GM18520 (cell line): ENCODE measurements at regions not wholly inside any gene's neighbourhood (a gene's known extent, or its start where the extent isn't known, plus 50 kb on each side); places are given as distances from the start of the nearest gene placed in this dataset.

Experiments
- ATAC-seq: cut with Tn5 transposase; IDR thresholded peaks from one replicate; pipeline ENCODE4 v1.9.1; 2021; ENCODE audit not compliant: unreplicated experiment

DNA sequence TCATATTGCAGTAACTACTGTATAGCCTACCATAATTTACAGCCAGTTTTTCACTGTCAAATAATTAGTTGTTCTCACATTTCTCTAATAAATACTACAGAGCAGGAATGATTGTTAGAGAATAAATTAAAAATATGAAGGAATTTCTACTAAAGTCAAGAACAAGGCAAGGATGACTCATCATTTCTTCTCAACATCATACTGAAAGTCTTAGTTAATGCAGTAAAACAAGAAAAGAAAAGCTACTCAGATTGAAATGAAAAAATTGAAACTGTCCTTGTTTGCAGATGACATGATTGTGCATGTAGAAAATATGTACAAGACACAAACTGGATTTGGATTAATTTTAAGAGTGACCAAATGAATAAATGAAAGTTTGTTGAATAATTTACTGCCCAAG lies 608.2 kb downstream of the NSUN3 start:
- no peak for ATAC-seq

GRCh38 chr3:94673876-94674275 lies 611.0 kb downstream of the NSUN3 start:
- ATAC-seq, result no peak

DNA sequence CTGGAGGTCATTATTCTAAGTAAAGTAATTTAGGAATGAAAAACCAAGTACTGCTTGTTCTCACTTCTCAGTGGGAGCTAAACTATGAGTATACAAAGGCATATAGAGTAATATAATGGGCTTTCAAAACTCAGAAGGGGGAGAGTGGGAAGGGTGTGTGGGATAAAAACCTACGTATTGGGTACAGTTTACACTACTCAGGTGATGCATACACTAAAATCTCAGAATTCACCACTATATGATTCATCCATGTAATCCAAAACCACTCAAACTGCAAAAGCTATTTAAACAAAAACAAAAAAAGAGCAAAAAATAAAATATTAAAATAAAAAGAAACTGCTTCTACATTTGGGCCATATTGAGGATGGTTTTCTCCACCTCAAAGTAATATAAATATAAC lies 623.3 kb downstream of the NSUN3 start:
- ATAC-seq, result no peak

- no peak for ATAC-seq
These were observed 631.3 kb downstream of the NSUN3 start for GRCh38 chr3:94693997-94694640.

DNA sequence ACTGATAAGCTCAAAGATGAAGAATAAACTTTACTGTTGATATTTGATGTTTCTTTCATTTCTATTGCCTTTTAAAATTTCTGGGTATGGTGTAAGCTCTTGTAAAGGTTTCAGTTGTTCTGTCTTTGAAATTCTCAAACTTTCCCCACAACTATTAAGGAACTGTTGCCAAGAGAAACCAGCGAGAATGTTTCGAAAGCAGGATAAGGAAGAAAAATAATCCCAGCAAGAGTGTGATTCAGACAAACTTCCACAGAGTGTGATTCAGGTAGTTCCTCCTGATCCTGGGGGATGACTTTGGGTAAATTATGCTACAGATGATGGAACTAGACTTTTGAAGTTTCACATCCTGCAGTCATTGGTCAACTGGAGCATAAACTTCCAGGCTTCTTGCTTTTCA lies 632.0 kb downstream of the NSUN3 start:
- ATAC-seq, result no peak

- ATAC-seq, result no peak
These were observed 641.6 kb downstream of the NSUN3 start for GRCh38 chr3:94704467-94704866.

DNA sequence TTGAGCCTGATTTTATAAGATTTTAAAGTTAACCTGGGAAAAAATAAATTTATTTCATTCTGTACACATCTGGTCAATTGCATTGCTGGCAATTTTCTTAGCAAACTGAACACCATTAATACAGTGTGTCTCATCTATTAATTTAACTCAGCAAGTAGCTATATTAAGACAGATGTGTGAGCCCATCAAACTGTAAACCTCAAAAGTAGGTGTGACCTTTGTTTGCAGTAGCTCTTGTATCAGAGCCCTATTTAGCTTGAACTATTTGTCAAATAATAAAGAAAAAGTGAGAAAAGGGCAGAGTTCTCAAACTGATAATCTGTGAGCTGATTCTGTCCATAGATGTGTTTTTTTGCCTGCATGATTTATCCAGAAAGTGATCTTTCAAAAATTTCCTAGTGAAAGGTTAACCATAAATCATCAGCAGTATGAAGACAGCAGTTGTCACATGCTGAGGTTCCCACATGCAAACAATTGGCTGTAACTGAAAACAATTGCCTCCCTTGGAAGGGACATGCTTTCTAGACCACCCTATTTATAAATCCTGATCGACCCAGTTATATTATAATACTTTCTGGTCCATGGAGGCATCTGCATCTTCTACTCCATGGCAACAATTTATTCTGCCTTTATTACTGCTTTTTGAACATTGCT lies 646.5 kb downstream of the NSUN3 start:
- no peak for ATAC-seq

- ATAC-seq, result no peak
These were observed 651.3 kb downstream of the NSUN3 start for GRCh38 chr3:94714194-94714593.

GRCh38 chr3:94716326-94717018 lies 653.6 kb downstream of the NSUN3 start:
- ATAC-seq, result no peak

DNA sequence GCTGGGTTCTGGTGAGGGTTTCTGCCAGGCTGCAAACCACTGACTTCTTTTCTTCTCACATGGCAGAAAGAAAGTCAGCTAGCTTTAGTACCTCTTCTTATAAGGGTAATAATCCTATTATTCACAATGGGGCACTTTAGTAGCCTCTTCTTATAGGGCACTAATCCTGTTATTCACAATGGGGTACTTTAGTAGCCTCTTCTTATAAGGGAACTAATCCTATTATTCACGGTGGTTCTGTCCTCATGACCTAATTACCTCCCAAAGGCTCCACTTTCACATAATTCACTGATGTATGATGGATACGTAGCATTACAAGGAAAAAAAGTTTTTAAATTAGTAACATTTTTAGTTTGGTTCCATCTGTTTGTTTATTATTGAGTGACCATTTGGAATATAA lies 671.3 kb downstream of the NSUN3 start:
- no peak for ATAC-seq

DNA sequence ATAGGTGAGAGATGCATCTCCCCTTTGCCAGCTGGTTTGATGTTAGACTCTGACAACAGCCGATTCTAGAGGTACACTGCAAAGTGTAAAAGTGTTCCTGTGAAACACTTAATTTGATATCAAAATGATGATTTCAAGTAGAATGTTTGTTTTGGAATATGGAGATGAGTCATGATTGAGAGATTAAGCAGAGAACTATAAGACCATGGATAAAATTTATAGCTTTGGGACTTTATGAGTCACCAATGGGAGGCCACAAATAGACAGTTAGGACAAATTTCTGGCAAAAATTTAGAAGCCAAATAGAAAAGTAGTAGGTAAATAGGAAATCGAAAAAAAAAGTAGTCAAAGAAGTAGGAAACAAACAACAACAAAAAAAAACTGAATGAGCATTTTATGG lies 672.5 kb downstream of the NSUN3 start:
- no peak for ATAC-seq

DNA sequence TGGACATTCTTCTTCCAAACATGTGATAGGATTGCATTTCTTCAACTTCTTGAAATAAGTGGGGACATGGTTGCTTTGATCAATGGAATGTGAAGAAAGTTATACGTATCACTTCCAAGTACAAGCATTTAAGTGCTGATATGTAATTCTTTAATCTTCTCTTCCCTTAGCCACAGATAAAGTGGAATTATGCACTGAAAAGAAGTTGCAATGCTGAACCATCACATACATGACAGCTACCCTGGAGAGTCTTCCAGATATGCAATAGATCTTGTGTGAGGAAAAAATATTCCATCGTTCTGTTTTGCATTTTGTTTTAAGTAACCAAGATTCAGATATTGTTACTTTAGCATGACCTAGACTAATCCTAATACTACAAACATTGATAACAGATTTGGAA lies 674.3 kb downstream of the NSUN3 start:
- no peak for ATAC-seq

GRCh38 chr3:94739420-94739819 lies 676.6 kb downstream of the NSUN3 start:
- no peak for ATAC-seq

DNA sequence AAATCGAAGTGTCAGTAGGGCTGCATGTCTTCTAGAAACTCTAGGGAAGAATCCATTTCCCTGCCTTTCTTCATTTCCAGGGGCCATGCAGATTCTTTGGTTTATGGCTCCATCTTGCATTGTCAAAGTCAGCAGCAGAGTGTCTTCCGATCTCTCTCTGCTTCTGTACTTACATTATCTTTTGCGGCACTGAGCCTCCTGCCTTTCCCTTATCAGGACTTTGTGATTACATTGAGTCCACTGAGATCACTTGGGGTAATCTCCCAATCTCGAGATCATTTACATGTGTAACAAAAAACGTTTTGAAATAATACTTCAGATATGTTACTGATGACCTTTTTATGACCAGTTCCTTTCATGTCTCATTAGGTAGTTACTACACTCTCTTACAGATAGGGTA lies 695.9 kb downstream of the NSUN3 start:
- no peak for ATAC-seq

GRCh38 chr3:94772402-94772801 lies 709.5 kb downstream of the NSUN3 start:
- ATAC-seq, result no peak

DNA sequence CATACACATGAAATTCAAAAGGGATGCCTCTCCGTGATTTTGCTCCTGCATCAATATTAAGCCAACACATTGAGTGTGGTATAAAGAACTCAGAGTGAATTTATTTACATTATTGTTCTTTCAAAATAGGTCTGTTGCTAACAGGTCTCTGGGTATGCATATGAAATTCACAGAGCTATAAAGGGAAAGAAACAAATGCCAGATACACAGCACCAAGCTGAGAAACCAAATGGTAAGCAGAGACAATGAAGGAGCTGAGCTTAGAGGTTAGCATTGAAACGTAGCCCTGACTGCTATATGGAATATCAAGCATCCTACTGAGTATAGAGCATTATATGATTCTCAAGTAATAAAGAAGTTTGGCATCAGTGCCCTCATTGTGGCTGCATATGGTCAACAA lies 712.9 kb downstream of the NSUN3 start:
- ATAC-seq, result no peak

GRCh38 chr3:94776401-94776915 lies 713.6 kb downstream of the NSUN3 start:
- no peak for ATAC-seq

- no peak for ATAC-seq
These were observed 715.4 kb downstream of the NSUN3 start for GRCh38 chr3:94778289-94778688.

- no peak for ATAC-seq
These were observed 716.1 kb downstream of the NSUN3 start for GRCh38 chr3:94778814-94779494.

GRCh38 chr3:94779699-94780098 lies 716.8 kb downstream of the NSUN3 start:
- ATAC-seq, result no peak

DNA sequence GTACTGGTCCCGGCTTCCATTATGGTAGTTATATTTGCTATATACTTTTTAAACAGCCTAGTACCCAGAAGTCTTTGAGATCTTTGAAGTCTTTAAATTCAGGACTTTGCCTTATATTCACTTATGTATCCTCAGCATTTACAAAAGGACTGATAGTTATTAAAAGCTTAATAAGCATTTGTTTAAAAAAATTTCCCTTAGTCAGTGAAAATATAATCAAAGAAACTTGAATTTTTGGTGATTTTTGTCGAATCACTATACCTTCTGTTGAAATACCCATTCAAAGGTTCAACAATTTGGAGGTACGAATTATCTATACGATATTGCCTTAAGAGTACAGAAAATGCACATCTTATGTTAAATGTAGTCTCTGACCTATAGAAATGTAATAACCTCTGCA lies 721.4 kb downstream of the NSUN3 start:
- ATAC-seq, result no peak

- ATAC-seq, result no peak
These were observed 724.2 kb downstream of the NSUN3 start for GRCh38 chr3:94787066-94787465.
